ENCODE measurements at regions not wholly inside any gene's neighbourhood (a gene's known extent, or its start where the extent isn't known, plus 50 kb on each side); places are given as distances from the start of the nearest gene placed in this dataset.

- DNase-seq (ENCODE audit: low read depth, low spot score), result no peak
These were observed 52.1 kb downstream of the GSC start for GRCh38 chr14:94717808-94718207.

GRCh38 chr14:94716976-94717375 is 52.9 kb downstream of the GSC start:
- DNase-seq (ENCODE audit: low read depth, low spot score), result no peak

- no peak for DNase-seq (ENCODE audit: low read depth, low spot score)
These were observed 56.8 kb downstream of the GSC start for GRCh38 chr14:94713115-94713514.

GRCh38 chr14:94710731-94711130 is 59.2 kb downstream of the GSC start:
- DNase-seq (ENCODE audit: low read depth, low spot score), result no peak

- DNase-seq (ENCODE audit: low read depth, low spot score), result no peak
These were observed 62.4 kb downstream of the GSC start for GRCh38 chr14:94707494-94707893.

GRCh38 chr14:94706133-94706532 is 63.8 kb downstream of the GSC start:
- DNase-seq (ENCODE audit: low read depth, low spot score), result no peak

- DNase-seq (ENCODE audit: low read depth, low spot score), result no peak
These were observed 67.3 kb downstream of the GSC start for GRCh38 chr14:94702629-94703028.

- DNase-seq (ENCODE audit: low read depth, low spot score), result no peak
These were observed 68.0 kb downstream of the GSC start for GRCh38 chr14:94701861-94702370.

GRCh38 chr14:94700336-94700735 is 69.6 kb downstream of the GSC start:
- DNase-seq (ENCODE audit: low read depth, low spot score), result no peak

GRCh38 chr14:94699831-94700230 is 70.1 kb downstream of the GSC start:
- no peak for DNase-seq (ENCODE audit: low read depth, low spot score)

- no peak for DNase-seq (ENCODE audit: low read depth, low spot score)
These were observed 71.9 kb downstream of the GSC start for GRCh38 chr14:94697773-94698556.

GRCh38 chr14:94696518-94696917 is 73.4 kb downstream of the GSC start:
- DNase-seq (ENCODE audit: low read depth, low spot score), result peak; percentile 25

GRCh38 chr14:94695231-94695630 is 74.7 kb downstream of the GSC start:
- DNase-seq (ENCODE audit: low read depth, low spot score), result no peak

GRCh38 chr14:94691660-94692034 is 78.3 kb downstream of the GSC start:
- no peak for DNase-seq (ENCODE audit: low read depth, low spot score)

- no peak for DNase-seq (ENCODE audit: low read depth, low spot score)
These were observed 78.8 kb downstream of the GSC start for GRCh38 chr14:94690896-94691659.

- no peak for DNase-seq (ENCODE audit: low read depth, low spot score)
These were observed 78.3 kb downstream of the SERPINA3 start for GRCh38 chr14:94690486-94690885.

GRCh38 chr14:94689985-94690400 is 77.8 kb downstream of the SERPINA3 start:
- DNase-seq (ENCODE audit: low read depth, low spot score), result no peak

- no peak for DNase-seq (ENCODE audit: low read depth, low spot score)
These were observed 77.2 kb downstream of the SERPINA3 start for GRCh38 chr14:94689218-94689984.

GRCh38 chr14:94686511-94687160 is 74.4 kb downstream of the SERPINA3 start:
- no peak for DNase-seq (ENCODE audit: low read depth, low spot score)

- DNase-seq (ENCODE audit: low read depth, low spot score), result no peak
These were observed 73.7 kb downstream of the SERPINA3 start for GRCh38 chr14:94685681-94686485.

- DNase-seq (ENCODE audit: low read depth, low spot score), result no peak
These were observed 73.0 kb downstream of the SERPINA3 start for GRCh38 chr14:94685166-94685581.
